ENCODE measurements at regions not wholly inside any gene's neighbourhood (a gene's known extent, or its start where the extent isn't known, plus 50 kb on each side); places are given as distances from the start of the nearest gene placed in this dataset.
"Not testable (repeated sequence)": the region's sequence is repeated elsewhere in the genome, so short reads cannot be mapped to it uniquely, and the experiment has no call there.

DNA sequence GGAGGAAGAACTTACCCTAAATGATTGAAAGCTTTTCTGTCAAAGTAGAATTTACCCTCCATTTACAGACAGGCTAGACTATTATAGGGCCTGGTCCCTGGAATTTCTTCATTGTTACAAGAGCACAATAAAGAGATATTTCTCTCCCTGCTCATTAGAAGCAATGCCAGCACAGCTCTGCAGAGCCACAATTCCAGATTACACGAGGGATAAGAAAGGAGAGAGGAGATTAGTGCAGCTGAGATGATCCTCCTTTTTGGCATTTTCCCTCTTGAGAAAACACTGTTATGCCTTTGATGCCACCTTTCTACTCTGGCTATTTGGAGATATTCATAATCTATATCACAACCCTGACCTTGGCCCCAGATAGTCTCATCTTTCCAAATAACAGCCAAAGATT lies 1119.5 kb upstream of the TMPRSS15 start:
- no peak for DNase-seq (ENCODE audit: low read depth)

DNA sequence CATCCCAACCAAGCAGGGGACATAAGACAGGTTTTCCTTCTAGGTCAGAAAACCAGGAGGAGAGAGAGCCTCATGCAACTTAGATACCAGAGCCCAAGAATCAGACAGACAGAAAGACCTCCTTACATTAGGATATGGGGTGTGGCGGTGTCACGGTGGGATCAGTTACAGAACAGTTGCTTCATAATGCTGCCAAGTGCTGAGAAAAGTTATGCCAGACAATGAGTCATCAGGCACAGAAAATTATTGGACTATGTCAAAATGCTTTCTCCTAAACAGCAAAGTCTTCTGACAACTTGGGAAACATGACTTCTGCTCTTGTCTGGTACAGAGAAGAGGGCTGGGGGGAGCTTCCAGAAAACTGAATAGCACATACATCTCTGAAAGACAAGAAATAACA lies 1120.2 kb upstream of the TMPRSS15 start:
- no peak for DNase-seq (ENCODE audit: low read depth)

- no peak for DNase-seq (ENCODE audit: low read depth)
These were observed 1125.4 kb upstream of the TMPRSS15 start for GRCh38 chr21:19529031-19529430.

DNA sequence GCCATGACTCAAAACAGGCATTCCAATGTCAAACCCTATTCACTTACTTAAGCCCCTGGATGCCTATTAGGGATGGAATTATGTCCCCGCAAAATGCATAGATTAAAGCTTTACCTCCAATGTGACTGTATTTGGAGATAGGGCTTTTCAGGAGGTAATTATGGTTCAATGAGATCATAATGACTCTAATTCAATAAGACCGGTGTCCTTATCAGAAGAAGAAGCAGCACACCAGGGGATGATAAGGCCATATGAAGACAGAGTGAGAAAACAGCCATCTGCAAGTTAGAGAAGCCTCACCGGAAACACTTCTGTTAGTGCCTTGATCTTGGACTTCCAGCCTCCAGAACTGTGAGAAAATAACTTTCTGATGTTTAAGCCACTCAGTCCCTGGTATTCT lies 1131.8 kb upstream of the TMPRSS15 start:
- DNase-seq (ENCODE audit: low read depth): no peak

GRCh38 chr21:19537116-19537515 lies 1133.5 kb upstream of the TMPRSS15 start:
- no peak for DNase-seq (ENCODE audit: low read depth)

DNA sequence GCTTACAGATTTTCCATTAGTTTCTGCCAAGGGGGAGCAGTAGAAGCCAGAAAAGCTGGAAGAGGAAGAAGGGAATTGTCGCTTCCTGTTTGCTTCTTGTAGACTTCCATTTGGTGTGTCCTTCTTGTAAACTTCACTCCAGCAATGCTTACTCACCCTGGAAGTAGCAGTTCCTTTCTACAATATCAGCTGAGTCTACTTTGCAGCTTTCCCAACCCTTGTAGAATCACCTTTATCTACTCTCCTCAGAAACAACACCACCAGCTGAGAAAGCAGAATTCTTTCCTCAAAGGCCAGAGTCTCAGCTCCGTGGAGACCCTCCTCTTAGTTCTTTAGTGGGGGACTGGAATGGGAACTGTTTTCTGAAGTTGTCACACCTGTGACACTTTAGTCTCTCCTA lies 1136.7 kb upstream of the TMPRSS15 start:
- DNase-seq (ENCODE audit: low read depth): no peak

GRCh38 chr21:19541602-19542001 lies 1138.0 kb upstream of the TMPRSS15 start:
- no peak for DNase-seq (ENCODE audit: low read depth)

- DNase-seq (ENCODE audit: low read depth): not testable (repeated sequence)
These were observed 1140.9 kb upstream of the TMPRSS15 start for GRCh38 chr21:19544493-19544892.

DNA sequence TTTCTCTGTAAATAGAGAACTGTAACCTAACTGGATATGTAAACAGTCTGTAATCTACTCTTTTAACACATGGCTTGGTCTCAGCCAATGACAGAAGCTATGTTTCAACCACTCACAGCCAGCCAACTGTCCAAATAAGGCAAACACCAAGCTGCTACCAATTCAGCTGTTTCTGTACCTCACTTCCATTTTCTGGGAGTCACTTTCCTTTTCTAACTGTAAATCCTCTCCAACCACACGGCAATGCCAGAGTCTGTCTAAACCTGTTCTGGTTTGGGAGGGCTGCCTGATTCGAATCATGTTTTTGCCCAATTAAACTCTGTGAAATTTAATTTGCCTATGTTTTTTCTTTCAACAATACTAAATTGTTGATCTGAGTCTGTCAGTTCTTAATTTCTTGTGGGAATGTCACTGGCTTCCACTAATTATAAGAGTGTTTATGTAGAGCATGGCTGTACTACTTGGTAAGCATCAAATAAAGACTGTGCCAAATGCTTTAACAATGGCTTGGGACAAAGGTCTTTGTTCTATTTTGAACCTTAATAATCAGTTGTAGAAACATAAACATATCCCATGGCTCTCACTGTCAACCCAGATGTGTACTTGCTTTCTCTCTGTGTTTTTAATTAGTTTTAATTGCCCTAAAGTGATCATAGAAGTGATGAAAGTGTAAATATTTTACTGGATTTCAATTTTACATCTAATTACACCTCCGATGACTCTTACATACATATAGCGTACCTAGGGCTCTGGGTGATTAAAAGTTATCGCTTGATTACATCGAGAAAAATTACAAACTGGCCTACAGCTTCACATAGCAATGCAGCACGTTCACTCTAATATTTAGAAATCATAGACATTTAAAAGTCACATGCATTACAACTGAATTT lies 1144.6 kb upstream of the TMPRSS15 start:
- DNase-seq (ENCODE audit: low read depth): no peak

DNA sequence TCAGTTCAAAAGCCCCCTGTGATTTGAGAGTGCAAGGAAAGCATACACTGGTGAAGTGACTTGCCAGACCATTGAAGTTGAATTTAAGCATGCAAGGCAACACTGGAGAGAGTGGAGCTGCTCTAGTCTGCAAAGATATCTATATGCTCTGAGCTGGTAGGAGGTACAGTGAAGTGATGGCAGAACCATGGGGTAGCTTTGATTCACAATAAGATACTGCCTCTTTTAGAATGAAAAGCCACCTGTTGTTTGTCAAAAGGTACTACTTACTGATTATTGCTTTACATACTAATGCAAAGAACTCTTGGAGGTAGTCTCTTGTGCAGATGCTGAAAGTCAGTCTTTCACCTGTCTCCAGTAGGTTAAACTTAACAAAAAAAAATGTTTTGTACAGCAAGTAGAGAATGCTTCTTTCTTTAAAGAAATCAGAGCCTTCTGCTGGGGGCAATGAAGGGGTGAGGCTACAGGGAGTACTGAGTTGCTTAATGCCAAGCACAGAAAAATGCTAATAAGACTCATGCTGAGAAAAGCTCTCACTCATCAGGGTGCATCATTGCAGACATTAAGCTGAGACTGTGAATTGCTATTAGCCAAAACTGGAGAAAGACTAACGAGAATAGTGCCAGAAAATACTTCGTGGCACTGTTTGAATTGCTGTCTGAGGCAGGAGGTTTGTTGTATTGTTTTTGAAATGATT lies 1150.5 kb upstream of the TMPRSS15 start:
- no peak for DNase-seq (ENCODE audit: low read depth)

DNA sequence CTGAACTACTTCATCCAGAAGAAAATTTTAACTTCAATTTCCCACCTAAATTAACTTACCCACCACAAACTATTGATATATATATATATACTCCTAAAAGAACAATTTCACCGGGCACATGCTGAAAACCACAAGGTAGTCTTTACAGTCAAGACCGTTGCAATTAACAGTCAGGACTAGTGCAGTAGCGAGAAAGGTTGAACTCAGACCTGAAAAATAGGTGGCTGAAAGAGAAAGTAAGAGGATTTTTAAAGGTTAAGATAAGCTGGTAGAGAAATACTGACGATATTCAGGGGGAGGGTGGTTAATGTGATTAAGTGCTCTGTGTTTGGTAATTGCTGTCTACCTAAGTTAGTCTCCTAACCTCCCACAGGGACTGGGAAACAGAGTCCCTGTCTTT lies 1153.5 kb upstream of the TMPRSS15 start:
- no peak for DNase-seq (ENCODE audit: low read depth)

DNA sequence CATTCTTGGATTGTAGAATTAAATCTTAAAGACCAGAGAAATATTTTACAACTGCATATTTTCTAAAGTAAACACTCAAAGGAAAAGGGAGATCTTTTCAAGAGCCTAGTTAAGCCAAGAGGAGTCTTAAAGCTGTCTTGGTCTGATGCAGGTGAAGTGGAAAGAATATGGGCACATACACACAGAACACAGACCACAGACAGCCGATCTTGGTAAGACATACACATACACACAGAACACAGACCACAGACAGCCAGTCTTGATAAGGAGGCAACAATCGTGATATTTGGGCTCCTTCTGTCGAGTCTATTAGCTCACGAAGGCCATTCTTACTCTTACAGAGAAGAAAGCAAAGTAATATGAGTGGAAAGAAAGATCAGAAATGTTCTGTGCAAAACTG lies 1153.9 kb upstream of the TMPRSS15 start:
- DNase-seq (ENCODE audit: low read depth): no peak

DNA sequence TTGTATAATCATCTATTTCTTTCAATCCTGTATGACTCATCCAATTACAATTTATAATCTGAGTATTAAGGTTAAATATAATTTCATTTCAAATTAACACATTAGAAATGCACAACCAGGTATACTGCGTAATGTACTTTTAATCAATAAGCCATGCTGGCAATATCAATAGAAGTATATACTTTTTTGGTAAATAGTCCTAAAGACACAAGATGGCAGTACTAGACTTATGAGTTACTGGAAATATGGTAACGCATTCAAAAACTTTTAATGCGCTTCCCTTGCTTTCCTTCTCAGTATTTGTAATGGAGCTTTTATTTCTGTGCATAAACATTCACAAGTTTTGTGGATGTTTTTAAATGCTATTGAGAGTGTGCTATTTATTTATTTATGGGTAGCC lies 1162.0 kb upstream of the TMPRSS15 start:
- DNase-seq (ENCODE audit: low read depth): no peak

DNA sequence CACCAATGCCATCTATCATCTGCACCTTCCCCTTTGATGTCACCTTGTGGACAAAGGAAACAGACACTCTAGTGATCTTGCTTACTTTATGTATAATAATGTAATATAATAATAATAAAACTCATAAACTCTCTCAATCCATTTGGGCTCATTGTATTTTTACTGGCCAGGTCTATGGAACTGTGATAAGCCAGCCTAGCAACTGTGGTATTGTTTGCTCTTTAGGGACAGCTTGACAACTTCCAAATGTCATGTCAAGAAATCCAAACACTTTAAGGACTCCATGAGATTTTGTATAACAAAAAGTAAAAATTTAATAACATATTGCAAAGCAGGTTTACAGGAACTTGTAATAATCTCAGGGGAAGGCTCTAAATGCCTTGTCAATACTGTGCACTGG lies 1163.4 kb upstream of the TMPRSS15 start:
- no peak for DNase-seq (ENCODE audit: low read depth)

DNA sequence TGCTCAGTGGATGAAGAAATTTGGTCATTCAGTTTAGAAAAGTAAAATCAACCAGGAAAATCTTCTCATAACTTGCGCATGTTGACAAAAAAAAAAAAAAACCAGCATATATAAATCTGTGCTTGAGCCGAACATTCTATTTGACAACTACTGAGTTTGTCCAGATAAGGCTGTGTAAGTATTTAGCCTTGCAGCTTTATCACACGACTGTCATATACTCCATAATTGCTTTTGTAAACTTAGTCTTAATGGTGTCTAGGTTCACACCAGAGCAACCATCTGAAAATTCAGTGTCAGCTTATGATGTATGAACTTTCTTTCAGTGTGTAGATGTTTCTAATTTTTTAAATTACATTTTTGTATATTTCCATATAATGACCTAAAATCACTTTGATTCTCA lies 1173.8 kb upstream of the TMPRSS15 start:
- no peak for DNase-seq (ENCODE audit: low read depth)

- DNase-seq (ENCODE audit: low read depth): no peak
These were observed 1186.5 kb upstream of the TMPRSS15 start for GRCh38 chr21:19590044-19590443.

DNA sequence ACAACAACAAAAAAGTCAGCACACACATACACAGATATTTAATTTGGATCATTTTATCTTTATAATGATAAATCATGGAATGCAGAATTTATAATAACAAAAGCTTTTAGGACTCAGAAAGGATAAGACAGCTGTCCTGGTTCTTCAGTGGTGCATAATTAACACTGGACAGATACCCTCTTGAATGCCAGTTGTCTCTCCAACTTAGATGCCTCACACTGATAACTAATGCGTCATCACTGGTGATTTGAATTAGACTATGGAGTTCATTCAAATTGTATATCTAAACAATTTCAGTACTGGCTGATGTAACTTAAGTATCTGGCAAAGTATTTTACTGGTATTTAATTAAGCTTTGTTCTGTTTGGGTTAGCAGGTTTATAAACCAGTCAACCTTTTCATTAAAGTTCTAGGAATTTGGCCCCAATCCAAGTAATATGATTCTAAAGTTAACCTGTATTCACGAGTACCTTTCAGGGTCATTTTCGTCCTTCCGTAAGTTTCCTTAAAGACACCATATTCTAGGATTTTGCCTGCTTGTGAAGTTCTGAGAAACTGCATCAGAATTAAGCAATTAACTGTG lies 1199.5 kb upstream of the TMPRSS15 start:
- DNase-seq (ENCODE audit: low read depth): no peak

DNA sequence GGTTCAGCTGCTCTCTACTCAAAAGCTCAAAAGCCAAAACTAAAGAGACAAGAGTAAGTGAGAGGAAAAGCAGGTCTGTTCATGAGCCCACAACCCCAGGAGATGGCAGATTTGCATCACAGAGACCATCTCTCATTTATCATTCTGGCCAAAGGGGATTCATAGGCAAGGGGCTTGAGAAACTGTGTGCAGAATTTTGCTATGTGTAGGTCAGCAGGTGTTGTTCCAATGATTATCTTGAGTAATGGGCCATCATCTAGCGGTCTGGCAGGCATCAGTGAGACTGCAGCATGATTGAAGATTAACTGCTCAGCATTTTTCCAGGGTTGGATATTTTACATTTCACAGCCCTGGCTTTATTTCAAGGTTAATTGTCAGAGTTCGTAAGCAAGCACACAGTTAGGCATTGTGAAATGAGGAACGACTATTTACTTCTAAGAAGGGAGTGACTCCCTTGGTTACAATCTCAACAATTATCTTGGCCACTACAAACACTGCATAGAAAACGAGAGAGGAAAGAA lies 1204.6 kb upstream of the TMPRSS15 start:
- DNase-seq (ENCODE audit: low read depth): no peak

DNA sequence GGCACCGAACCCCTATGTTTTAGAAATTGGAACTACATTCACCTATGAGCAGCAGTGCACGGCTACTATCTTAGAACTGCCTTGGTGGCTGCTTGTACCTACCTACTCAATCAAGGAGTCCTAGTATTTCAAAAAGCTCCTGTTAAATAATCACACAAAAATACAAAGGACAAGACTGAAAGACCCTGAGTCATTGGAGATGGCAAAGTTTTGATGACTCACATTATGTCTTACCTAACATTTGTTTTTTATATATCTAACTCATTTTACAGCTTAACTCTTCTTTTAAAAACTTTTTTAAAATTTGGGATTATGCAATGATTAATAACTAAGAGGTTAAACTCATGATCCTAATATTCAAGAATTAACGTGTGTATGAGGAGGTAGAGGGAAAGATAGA lies 1206.0 kb upstream of the TMPRSS15 start:
- no peak for DNase-seq (ENCODE audit: low read depth)

GRCh38 chr21:19621837-19622496 lies 1218.4 kb upstream of the TMPRSS15 start:
- no peak for DNase-seq (ENCODE audit: low read depth)

DNA sequence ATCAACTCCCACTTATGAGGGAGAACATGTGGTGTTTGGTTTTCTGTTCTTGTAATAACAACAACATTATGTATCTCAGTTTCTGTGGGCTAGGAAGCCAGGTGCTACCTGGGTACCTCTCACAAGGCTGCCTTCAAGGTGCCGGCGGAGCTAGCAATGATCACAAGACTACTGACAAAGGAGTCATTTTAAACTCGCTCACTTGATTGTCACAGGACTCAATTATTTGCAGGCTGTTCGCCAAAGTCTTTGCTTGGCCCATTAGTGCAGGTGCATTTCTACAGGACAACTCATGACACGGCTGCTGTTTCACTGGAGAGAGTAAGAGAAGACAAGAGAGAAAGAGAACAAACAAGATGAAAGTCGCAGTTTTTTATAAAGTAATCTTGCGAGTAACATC lies 1237.4 kb upstream of the TMPRSS15 start:
- DNase-seq (ENCODE audit: low read depth): no peak

DNA sequence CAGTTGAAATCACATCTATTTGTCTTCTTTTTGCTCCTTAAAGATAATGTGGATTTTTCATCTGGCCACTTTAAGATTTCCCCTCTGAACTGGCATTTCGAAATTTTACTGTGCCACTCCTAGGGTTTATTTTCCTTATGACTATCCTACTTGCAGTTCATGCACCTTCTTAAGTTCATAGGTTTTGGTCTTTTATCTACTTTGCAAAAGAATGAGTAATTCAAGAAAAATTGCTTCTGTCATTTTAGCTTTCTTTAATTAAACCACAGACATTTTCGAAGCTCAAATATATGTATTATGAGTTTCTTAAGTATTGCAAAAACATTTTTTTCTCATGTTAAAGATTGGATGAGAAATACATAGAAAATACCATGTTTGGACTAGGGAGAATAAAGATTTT lies 1244.8 kb upstream of the TMPRSS15 start:
- no peak for DNase-seq (ENCODE audit: low read depth)
